DND-41 (cell line): ENCODE measurements at regions not wholly inside any gene's neighbourhood (a gene's known extent, or its start where the extent isn't known, plus 50 kb on each side); places are given as distances from the start of the nearest gene placed in this dataset.

Experiments used
- ATAC-seq: fragments of 200-7000 bp; cut with Tn5 transposase; 3 replicates; pipeline ENCODE4 v1.9.1; 2021; ENCODE audit warnings: low read depth; ENCODE audit not compliant: insufficient read depth
- DNase-seq: peaks from one replicate; pipeline ENCODE4 v3.0.0-alpha.2; 2020
- H2AFZ ChIP-seq: 2 replicates; pipeline ENCODE4 v1.6.0; 2012; ENCODE audit warnings: low read depth, low read length
- H3K27ac ChIP-seq: 2 replicates; pipeline ENCODE4 v1.5.1; 2012; ENCODE audit warnings: low read length, inconsistent platforms
- H3K27me3 ChIP-seq: fragments of 200-600 bp; sonication (generic); 2 replicates; pipeline ENCODE4 v1.6.0; 2012; ENCODE audit warnings: low read length, mild to moderate bottlenecking, inconsistent platforms; ENCODE audit not compliant: insufficient read depth, poor library complexity
- H3K36me3 ChIP-seq: 2 replicates; pipeline ENCODE4 v1.5.1; 2012; ENCODE audit warnings: low read length, inconsistent platforms; ENCODE audit not compliant: insufficient read depth
- H3K4me1 ChIP-seq: 2 replicates; pipeline ENCODE4 v1.5.1; 2012; ENCODE audit warnings: mild to moderate bottlenecking, low read length; ENCODE audit not compliant: insufficient read depth
- H3K4me2 ChIP-seq: 2 replicates; pipeline ENCODE4 v1.6.0; 2012; ENCODE audit warnings: mild to moderate bottlenecking, moderate library complexity, low read length, inconsistent platforms; ENCODE audit not compliant: insufficient read depth
- H3K4me3 ChIP-seq, 2 experiments: fragments of 200-600 bp in 1 of 2; shearing (Covaris generic) in 1 of 2; 2 replicates each; pipeline ENCODE4 v1.5.1; 2012 to 2016; ENCODE audit warnings: inconsistent platforms in 2 of 2, low read length in 2 of 2, mild to moderate bottlenecking in 2 of 2, low read depth in 1 of 2, moderate library complexity in 1 of 2
- H3K79me2 ChIP-seq: 2 replicates; pipeline ENCODE4 v1.6.0; 2012; ENCODE audit warnings: low read length, inconsistent platforms; ENCODE audit not compliant: insufficient read depth
- H3K9ac ChIP-seq: 2 replicates; pipeline ENCODE4 v1.6.0; 2012; ENCODE audit warnings: low read depth, mild to moderate bottlenecking, inconsistent platforms, low read length, moderate library complexity
- H3K9me3 ChIP-seq: 2 replicates; pipeline ENCODE4 v1.5.1; 2012; ENCODE audit warnings: low read length, moderate library complexity, mild to moderate bottlenecking, inconsistent platforms; ENCODE audit not compliant: insufficient read depth, severe bottlenecking
- H4K20me1 ChIP-seq: 2 replicates; pipeline ENCODE4 v1.6.0; 2012; ENCODE audit warnings: low read length; ENCODE audit not compliant: insufficient read depth
- EZH2 ChIP-seq: IDR thresholded peaks from 3 replicates; pipeline ENCODE4 v1.6.1; 2012; ENCODE audit warnings: borderline replicate concordance, low read depth, mild to moderate bottlenecking, moderate library complexity, low read length, inconsistent platforms; ENCODE audit not compliant: severe bottlenecking
- TF ChIP-seq, protein P1 (sequence below): IDR thresholded peaks from 2 replicates; pipeline ENCODE4 v1.5.1; 2012; ENCODE audit warnings: borderline replicate concordance, low read length, moderate library complexity, mild to moderate bottlenecking; ENCODE audit not compliant: poor library complexity, severe bottlenecking; ENCODE audit errors: extremely low read depth

DNA sequence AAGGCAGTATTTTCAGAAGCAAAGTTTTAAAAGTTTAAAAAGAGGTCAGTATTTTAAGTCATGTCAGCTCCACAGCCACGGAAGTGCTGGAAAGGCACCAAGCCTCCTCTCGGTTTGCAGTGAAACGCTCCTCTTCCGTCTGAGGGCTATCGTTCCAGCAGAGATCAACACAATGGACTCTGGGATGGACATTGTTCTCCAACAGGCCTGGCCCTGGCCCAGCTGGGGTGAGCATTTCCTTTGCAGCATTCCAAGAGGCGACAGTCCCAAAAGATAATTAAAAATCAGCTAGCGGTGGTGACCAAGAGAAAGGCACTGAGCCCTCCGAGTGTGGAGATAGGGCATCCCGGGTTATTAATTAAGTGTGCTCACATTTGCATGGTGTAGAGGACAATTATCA lies 95.9 kb upstream of the LCLAT1 start:
- DNase-seq (no peak), ATAC-seq (no peak)
- Histone ChIP-seq H3K4me1 (no peaks in the 10 kb centered on the region), H4K20me1 (no peaks in the 10 kb centered on the region), H3K9ac (no peak overlapping the region), H3K36me3 (no peaks in the 10 kb centered on the region), H3K79me2 (no peaks in the 10 kb centered on the region), H3K9me3 (no peaks in the 10 kb centered on the region), H3K4me2 (no peak overlapping the region), H3K27ac (no peak overlapping the region), H3K27me3 (no peaks in the 10 kb centered on the region), H2AFZ (no peak overlapping the region), H3K4me3 (no peak overlapping the region)
- TF ChIP-seq, protein P1, sequence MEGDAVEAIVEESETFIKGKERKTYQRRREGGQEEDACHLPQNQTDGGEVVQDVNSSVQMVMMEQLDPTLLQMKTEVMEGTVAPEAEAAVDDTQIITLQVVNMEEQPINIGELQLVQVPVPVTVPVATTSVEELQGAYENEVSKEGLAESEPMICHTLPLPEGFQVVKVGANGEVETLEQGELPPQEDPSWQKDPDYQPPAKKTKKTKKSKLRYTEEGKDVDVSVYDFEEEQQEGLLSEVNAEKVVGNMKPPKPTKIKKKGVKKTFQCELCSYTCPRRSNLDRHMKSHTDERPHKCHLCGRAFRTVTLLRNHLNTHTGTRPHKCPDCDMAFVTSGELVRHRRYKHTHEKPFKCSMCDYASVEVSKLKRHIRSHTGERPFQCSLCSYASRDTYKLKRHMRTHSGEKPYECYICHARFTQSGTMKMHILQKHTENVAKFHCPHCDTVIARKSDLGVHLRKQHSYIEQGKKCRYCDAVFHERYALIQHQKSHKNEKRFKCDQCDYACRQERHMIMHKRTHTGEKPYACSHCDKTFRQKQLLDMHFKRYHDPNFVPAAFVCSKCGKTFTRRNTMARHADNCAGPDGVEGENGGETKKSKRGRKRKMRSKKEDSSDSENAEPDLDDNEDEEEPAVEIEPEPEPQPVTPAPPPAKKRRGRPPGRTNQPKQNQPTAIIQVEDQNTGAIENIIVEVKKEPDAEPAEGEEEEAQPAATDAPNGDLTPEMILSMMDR, result no peak
- TF ChIP-seq EZH2, result no peak

DNA sequence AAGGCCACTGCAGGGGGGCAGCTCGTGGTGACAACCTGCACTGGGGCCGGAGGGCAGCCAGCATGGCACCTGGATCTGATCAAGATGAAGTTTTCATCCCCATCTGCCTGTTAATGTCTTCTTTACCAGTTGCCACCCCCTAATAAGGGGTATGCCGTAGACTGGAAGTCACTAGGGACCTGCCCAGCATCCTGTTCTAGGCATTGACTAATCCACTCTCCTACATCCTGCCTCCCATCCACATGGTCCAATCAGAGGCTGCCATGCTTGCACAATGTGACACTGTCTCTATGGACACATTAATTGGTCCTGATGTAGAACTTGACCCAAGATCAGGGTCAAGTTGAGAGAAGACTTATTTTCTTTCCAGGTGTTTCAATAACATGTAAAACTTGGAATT lies 95.1 kb upstream of the LCLAT1 start:
- Histone ChIP-seq H3K4me1 (no peaks in the 10 kb centered on the region), H3K4me2 (no peak overlapping the region), H3K79me2 (no peaks in the 10 kb centered on the region), H3K27me3 (no peaks in the 10 kb centered on the region), H4K20me1 (no peaks in the 10 kb centered on the region), H3K4me3 (no peak overlapping the region), H3K9me3 (no peaks in the 10 kb centered on the region), H3K9ac (no peak overlapping the region), H3K27ac (no peak overlapping the region), H2AFZ (no peak overlapping the region), H3K36me3 (no peaks in the 10 kb centered on the region)
- no peak for TF ChIP-seq EZH2
- TF ChIP-seq, protein P1, result no peak
- ATAC-seq (no peak), DNase-seq (no peak)

DNA sequence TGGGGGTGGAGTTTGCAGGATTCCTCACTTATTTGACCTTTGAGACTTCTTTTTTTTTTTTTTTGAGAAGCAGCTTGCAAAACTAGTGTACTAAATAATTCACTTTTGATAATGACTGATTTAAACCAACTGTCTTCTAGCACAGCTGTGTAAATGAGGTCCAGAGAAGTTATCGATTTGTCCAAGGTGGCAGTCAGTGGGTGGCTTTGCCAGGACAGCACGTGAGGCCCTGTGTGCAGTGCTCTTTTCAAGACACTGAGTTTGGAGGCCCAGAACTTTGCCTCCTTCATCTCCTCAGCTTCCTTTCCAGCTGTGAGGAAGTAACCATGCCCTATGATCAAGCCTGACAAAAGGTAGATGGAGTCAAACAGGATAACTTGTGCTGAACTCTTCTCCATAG lies 92.9 kb upstream of the LCLAT1 start:
- no peaks in the 10 kb centered on the region for H3K4me1 ChIP-seq
- no peak overlapping the region for H2AFZ ChIP-seq
- H3K4me3 ChIP-seq, result no peak overlapping the region
- H3K79me2 ChIP-seq, result no peaks in the 10 kb centered on the region
- H3K36me3 ChIP-seq, result no peaks in the 10 kb centered on the region
- ATAC-seq, result no peak
- H3K9me3 ChIP-seq, result no peaks in the 10 kb centered on the region
- no peaks in the 10 kb centered on the region for H4K20me1 ChIP-seq
- no peak for DNase-seq
- TF ChIP-seq, protein P1, result no peak
- no peak for TF ChIP-seq EZH2
- H3K9ac ChIP-seq, result no peak overlapping the region
- H3K27ac ChIP-seq, result no peak overlapping the region
- H3K27me3 ChIP-seq, result no peaks in the 10 kb centered on the region
- H3K4me2 ChIP-seq, result no peak overlapping the region

DNA sequence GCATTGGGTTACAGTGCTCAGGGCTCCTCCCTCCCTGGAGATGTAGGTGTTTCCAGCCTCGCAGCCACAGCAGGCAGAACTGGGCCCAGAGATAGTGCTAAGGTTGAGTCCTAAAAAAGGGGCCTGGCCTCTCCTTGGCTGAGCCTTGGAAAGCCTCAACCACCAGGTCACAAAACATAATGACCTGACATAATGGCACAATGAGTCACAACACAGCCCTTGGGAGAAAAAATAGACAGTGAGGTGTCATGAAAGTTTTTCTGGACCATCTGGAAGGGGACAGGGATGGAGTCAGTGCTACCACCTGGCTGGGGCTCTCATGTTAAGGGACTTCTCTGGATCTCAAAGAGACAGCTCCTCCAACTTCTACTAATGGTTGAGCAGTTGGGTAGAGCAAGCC lies 92.4 kb upstream of the LCLAT1 start:
- Histone ChIP-seq H3K9me3 (no peaks in the 10 kb centered on the region), H3K79me2 (no peaks in the 10 kb centered on the region), H3K4me1 (no peaks in the 10 kb centered on the region), H4K20me1 (no peaks in the 10 kb centered on the region), H3K4me2 (no peak overlapping the region), H3K4me3 (no peak overlapping the region), H3K9ac (no peak overlapping the region), H3K27me3 (no peaks in the 10 kb centered on the region), H3K36me3 (no peaks in the 10 kb centered on the region), H2AFZ (no peak overlapping the region), H3K27ac (no peak overlapping the region)
- ATAC-seq (no peak), DNase-seq (no peak)
- TF ChIP-seq, protein P1, result no peak
- TF ChIP-seq EZH2, result no peak
